MG63 (cell line): ENCODE measurements at regions not wholly inside any gene's neighbourhood (a gene's known extent, or its start where the extent isn't known, plus 50 kb on each side); places are given as distances from the start of the nearest gene placed in this dataset.
"Not testable (repeated sequence)": the region's sequence is repeated elsewhere in the genome, so short reads cannot be mapped to it uniquely, and the experiment has no call there.

Experiments
- DNase-seq: peaks from one replicate; pipeline ENCODE4 v3.0.0-alpha.2; 2020
- H3K27me3 ChIP-seq: fragments of 250-450 bp; sonication (Bioruptor Pico); 2 replicates; pipeline ENCODE4 v1.5.1; 2020; ENCODE audit warnings: mild to moderate bottlenecking, moderate library complexity
- H3K36me3 ChIP-seq: fragments of 250-450 bp; sonication (Bioruptor Pico); 2 replicates; pipeline ENCODE4 v1.5.1; 2020; ENCODE audit warnings: mild to moderate bottlenecking, moderate library complexity
- H3K4me3 ChIP-seq: fragments of 250-450 bp; sonication (Bioruptor Pico); 2 replicates; pipeline ENCODE4 v1.5.1; 2020; ENCODE audit warnings: mild to moderate bottlenecking, moderate library complexity
- H3K9me3 ChIP-seq: fragments of 250-450 bp; sonication (Bioruptor Pico); 2 replicates; pipeline ENCODE4 v1.5.1; 2020; ENCODE audit warnings: mild to moderate bottlenecking, moderate library complexity

DNA sequence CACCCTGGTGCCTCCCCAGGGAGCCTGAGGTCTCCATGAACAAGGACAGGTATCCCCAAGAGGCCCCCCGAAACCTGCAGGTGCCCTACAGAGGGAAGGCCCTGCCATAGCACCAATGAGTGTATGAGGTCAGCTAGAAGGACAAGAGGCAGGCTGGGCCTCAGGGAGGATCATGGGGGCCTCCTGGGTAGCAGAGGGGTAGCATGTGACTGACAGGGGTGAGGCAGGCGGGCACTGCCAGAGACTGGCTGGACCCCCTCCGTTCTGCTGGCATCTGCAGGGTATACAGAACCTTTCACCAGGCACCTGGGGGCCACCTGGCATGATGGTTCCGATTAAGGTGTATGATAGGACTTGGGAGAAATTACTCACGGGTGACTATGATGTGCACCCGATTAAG is 79.2 kb upstream of the KCTD7 start:
- H3K9me3 ChIP-seq: no peaks in the 10 kb centered on the region
- H3K36me3 ChIP-seq: peaks cover 9% of the 10 kb centered on the region
- no peaks in the 10 kb centered on the region for H3K27me3 ChIP-seq
- no peak for DNase-seq
- H3K4me3 ChIP-seq: no peak overlapping the region

- Histone ChIP-seq H3K36me3 (peaks cover 8% of the 10 kb centered on the region), H3K27me3 (no peaks in the 10 kb centered on the region), H3K9me3 (no peaks in the 10 kb centered on the region), H3K4me3 (no peak overlapping the region)
- DNase-seq: no peak
Measured at GRCh38 chr7:66553001-66553400, 75.7 kb upstream of the KCTD7 start.

- not testable (repeated sequence) for H3K4me3 ChIP-seq, H3K27me3 ChIP-seq, DNase-seq, H3K9me3 ChIP-seq, H3K36me3 ChIP-seq
Measured at GRCh38 chr7:66553675-66554074, 75.0 kb upstream of the KCTD7 start.

DNA sequence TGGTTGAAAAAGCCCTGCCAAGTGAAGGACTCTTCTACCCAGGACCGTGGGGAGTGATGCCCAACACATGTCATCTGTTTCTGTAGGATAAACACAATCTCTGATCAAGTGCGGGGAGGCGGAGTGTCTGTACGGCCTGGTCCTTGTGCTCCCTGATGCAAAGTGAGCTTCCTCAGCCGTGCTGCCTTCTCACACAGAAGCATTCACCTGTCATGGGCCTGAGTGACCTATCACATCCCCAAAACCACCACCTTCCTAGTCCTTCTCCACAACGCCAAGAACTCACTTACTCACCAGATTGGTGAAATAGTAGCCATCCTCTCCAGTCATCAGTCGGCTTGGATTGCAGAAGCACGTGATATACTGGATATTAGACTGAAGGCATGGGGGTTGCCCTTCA is 74.4 kb upstream of the KCTD7 start:
- not testable (repeated sequence) for H3K27me3 ChIP-seq, DNase-seq

DNA sequence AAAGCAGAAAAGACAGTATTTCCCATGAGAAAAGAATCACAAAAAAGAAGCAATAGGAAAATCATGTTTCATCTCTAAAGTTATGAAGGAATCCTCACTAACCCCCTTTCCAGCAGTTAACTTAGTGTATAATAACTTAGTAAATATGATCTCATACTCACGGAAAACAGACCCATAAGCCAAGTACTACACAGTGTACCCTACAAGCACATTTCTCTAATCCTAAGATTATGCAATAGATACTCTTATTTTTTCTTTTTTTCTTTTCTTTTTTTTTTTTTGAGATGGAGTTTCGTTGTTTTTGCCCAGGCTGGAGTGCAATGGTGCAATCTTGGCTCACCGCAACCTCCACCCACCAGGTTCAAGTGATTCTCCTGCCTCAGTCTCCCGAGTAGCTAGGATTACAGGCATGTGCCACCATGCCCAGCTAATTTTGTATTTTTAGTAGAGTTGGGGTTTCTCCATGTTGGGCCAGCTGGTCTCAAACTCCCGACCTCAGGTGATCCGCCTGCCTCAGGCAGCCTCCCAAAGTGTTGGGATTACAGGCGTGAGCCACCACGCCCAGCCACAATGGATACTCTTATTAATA is 73.7 kb upstream of the KCTD7 start:
- H3K27me3 ChIP-seq, DNase-seq, H3K9me3 ChIP-seq, H3K4me3 ChIP-seq, H3K36me3 ChIP-seq: not testable (repeated sequence)

More for the DNA sequence above, 74.4 kb upstream of the KCTD7 start:
- not testable (repeated sequence) for H3K9me3 ChIP-seq, H3K4me3 ChIP-seq, H3K36me3 ChIP-seq

DNA sequence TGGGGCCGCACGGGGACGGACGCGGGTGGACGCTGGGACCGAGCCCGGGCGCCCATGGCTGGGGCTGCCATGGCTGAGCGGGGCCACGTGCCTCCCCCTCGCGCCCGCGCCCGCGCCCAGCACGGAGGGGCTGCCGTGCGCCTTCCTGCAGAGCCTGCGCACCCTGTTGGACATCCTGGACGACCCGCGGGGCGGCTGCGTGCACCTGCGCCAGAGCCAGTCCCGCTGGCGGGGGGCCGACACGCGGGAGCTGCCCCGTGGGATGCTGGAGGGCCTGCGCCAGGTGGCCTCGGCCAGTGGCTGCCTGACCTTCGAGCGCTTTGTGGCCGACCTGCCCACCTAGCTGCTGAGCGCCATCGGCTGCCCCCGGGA is 72.5 kb upstream of the KCTD7 start:
- H3K9me3 ChIP-seq: no peaks in the 10 kb centered on the region
- H3K36me3 ChIP-seq: peaks cover 4% of the 10 kb centered on the region
- no peaks in the 10 kb centered on the region for H3K27me3 ChIP-seq
- no peak overlapping the region for H3K4me3 ChIP-seq
- DNase-seq: no peak

- no peak overlapping the region for H3K4me3 ChIP-seq
- no peak for DNase-seq
- no peaks in the 10 kb centered on the region for H3K27me3 ChIP-seq
- peaks cover 4% of the 10 kb centered on the region for H3K36me3 ChIP-seq
- no peaks in the 10 kb centered on the region for H3K9me3 ChIP-seq
Measured at GRCh38 chr7:66556549-66557213, 72.0 kb upstream of the KCTD7 start.

DNA sequence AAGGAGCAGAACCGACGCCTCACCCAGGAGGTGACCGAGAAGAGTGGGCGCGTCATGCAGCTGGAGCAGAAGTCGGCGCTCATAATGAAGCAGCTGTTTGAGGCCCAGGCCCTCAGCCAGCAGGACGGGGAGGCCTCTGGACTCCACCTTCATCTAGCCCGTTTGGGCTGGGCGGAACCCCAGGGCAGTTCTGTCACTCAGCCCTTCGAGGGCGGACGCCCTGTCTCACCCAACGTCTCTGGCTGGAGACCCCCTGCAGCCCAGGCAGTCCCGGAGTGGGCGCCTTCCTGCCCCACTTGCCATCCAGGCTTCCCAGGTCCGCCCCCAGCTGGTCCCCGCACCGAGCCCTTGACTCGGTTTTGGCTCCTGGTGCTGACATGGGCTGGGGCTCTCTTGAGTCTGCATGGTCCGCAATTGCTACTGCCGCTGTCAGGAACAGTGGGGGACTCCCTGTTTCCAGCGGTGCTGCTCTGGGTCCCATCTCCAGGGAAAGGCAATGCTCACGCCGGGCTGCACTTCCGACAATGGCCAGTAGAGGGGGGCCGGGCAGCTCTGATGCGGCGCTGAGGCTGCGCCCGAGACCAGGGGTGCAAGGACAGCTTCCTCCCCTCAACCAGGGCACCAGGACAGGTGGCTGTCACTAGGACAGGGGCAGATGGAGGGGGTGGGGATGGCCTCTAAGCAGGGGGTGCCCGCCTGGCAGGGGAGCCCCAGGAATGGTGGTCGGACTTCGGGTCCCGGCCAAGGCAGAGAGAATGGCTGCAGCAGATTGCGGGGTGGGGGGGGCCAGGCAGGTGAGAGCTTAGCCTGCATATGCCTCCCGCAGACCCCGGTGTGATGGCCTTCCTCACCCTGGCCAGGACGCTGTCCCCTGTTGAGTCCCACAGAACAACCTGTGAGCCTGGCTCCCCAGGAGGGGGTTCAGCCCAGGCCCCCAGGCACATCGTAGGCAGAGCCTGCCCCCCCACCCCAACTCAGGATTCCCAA is 71.2 kb upstream of the KCTD7 start:
- H3K9me3 ChIP-seq: no peaks in the 10 kb centered on the region
- H3K27me3 ChIP-seq: no peaks in the 10 kb centered on the region
- H3K36me3 ChIP-seq: peaks cover 3% of the 10 kb centered on the region
- peak; percentile 13 for DNase-seq
- no peak overlapping the region for H3K4me3 ChIP-seq

DNA sequence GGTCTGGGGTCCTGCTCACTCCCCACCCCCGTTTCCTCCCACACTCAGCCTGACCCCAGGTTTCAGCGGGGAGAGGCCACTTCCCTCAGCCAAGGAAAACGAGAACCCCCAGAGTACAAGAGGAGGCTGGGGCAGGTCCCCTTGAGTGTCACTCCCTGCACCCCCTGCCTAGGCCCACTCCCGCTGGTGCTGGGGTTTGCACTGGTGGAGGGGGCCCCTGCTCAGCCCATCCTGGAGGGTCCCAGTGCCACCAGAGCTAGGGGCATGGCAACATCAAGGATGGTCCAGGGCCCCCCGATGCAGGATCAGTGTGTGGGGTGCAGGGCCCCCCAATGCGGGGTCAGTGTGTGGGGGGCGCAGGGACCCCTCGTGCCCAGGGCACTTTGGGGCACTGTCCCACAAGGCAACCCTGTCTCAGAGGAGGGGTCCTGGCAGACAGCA is 70.5 kb upstream of the KCTD7 start:
- no peaks in the 10 kb centered on the region for H3K9me3 ChIP-seq
- no peak for DNase-seq
- H3K4me3 ChIP-seq: no peak overlapping the region
- H3K36me3 ChIP-seq: no peaks in the 10 kb centered on the region; the same call in 1 of the 2 replicates
- no peaks in the 10 kb centered on the region for H3K27me3 ChIP-seq

GRCh38 chr7:66558660-66559465 is 69.8 kb upstream of the KCTD7 start:
- H3K4me3 ChIP-seq: no peak overlapping the region
- H3K9me3 ChIP-seq: no peaks in the 10 kb centered on the region
- H3K27me3 ChIP-seq: no peaks in the 10 kb centered on the region
- peak; percentile 63 for DNase-seq
- H3K36me3 ChIP-seq: no peaks in the 10 kb centered on the region; the same call in 1 of the 2 replicates

DNA sequence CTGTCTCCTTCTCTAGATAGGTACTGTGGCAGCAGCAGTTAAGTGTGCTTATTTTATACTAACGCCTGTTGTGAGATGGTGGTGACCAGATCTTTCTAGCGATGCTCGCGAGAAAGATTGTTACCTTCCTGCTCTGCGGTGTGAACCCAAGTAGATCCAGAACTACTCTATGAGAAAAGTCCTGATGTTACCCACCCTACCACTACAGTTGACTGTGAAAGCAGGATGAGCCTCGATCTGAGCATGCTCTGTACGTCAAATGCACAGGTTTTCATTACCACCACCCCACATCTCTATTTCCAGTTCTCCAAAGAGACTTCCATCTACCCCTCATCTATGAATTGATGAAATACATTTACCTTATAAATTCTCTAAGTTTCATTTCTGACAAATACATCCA is 64.6 kb upstream of the KCTD7 start:
- no peak for DNase-seq
- Histone ChIP-seq H3K27me3 (no peaks in the 10 kb centered on the region), H3K4me3 (no peak overlapping the region), H3K9me3 (no peaks in the 10 kb centered on the region), H3K36me3 (no peaks in the 10 kb centered on the region; the same call in 1 of the 2 replicates)

DNA sequence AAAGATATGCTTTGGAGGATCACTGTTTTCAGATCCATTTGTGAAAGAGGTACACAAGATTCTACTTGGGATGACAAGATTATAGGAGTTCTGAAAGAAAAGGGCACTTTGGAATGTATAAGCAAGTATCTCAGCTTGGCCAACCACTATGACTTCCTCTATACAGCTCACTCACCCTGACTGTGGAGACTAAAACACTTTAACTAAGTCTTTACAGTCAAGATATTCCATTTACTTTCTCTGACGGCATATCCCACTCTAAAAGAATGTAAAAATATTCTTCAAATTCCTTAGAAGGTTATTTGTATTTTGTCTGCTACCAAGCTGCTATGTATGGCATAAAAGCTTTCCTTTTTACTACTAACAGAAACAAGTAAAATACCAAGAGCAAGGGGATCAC is 58.5 kb upstream of the KCTD7 start:
- not testable (repeated sequence) for DNase-seq, H3K36me3 ChIP-seq, H3K27me3 ChIP-seq, H3K9me3 ChIP-seq, H3K4me3 ChIP-seq

DNA sequence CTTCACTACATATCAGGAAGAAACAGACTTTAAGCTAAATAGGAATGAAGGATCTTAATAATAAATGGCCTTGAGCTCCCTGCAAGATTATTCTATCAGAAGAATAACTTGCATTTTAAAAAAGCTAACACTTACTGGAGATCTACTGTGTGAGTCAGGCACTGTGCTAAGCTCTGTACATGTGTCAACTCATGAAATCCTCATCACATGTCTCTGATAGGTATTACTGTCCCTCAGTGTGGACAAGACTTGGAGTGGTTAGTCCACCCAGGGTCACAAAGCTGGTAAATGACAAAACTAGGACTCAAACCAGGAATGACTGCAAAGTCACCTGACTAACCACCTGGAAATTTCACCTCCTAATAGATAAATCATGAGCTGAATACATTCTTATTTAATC is 57.1 kb upstream of the KCTD7 start:
- Histone ChIP-seq H3K36me3 (peaks cover 3% of the 10 kb centered on the region), H3K4me3 (no peak overlapping the region), H3K9me3 (no peaks in the 10 kb centered on the region), H3K27me3 (no peaks in the 10 kb centered on the region)
- no peak for DNase-seq

GRCh38 chr7:66573782-66574495 is 54.7 kb upstream of the KCTD7 start:
- H3K36me3 ChIP-seq: not testable (repeated sequence)

GRCh38 chr7:66574768-66575167 is 53.9 kb upstream of the KCTD7 start:
- not testable (repeated sequence) for H3K27me3 ChIP-seq, H3K4me3 ChIP-seq, DNase-seq, H3K36me3 ChIP-seq, H3K9me3 ChIP-seq

More at GRCh38 chr7:66573782-66574495, 54.7 kb upstream of the KCTD7 start:
- not testable (repeated sequence) for H3K27me3 ChIP-seq, H3K9me3 ChIP-seq, H3K4me3 ChIP-seq, DNase-seq

- DNase-seq: no peak
- Histone ChIP-seq H3K9me3 (no peaks in the 10 kb centered on the region), H3K27me3 (no peaks in the 10 kb centered on the region), H3K4me3 (no peak overlapping the region), H3K36me3 (peaks cover 3% of the 10 kb centered on the region; the same call in 1 of the 2 replicates)
Measured at GRCh38 chr7:66575398-66575797, 53.3 kb upstream of the KCTD7 start.
